ENCODE measurements at regions not wholly inside any gene's neighbourhood (a gene's known extent, or its start where the extent isn't known, plus 50 kb on each side); places are given as distances from the start of the nearest gene placed in this dataset.

DNA sequence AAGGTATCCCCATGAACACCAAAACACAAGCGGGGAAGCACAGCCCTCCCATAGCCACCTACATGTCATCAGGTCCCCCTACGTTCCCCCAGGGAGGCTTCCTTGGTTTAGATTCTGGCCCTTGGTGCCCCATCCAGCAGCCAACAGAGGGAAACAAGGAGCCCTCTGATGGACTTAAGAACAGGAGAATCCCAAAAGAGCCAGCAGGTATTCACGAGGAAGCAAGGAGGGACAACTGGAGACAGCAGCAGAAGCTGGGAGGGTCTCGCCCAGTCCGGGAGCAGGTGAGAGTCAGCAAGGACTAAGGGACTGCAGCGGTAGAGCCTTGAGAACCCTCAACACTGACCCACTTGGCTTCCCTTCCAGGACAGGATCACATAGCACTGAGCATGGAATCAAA is 58.4 kb upstream of the TOP1 start:
- TF ChIP-seq, protein P1, sequence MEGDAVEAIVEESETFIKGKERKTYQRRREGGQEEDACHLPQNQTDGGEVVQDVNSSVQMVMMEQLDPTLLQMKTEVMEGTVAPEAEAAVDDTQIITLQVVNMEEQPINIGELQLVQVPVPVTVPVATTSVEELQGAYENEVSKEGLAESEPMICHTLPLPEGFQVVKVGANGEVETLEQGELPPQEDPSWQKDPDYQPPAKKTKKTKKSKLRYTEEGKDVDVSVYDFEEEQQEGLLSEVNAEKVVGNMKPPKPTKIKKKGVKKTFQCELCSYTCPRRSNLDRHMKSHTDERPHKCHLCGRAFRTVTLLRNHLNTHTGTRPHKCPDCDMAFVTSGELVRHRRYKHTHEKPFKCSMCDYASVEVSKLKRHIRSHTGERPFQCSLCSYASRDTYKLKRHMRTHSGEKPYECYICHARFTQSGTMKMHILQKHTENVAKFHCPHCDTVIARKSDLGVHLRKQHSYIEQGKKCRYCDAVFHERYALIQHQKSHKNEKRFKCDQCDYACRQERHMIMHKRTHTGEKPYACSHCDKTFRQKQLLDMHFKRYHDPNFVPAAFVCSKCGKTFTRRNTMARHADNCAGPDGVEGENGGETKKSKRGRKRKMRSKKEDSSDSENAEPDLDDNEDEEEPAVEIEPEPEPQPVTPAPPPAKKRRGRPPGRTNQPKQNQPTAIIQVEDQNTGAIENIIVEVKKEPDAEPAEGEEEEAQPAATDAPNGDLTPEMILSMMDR (IDR thresholded peaks at IDR 0.05): no peak
- TF ChIP-seq POLR2A (IDR thresholded peaks at IDR 0.05): no peak
- H3K4me1 ChIP-seq: no peaks in the 10 kb centered on the region
- H3K9me3 ChIP-seq: no peaks in the 10 kb centered on the region
- H3K36me3 ChIP-seq (ENCODE audit: low read depth, missing control alignments): no peaks in the 10 kb centered on the region
- WGBS, 2 donors: 85 to 92% methylated on average over 6 of the region's 6 CpGs
- H3K27ac ChIP-seq: no peak overlapping the region
- H3K27me3 ChIP-seq: no peaks in the 10 kb centered on the region
- DNase-seq: no peak
- H3K4me3 ChIP-seq: no peak overlapping the region
- intact Hi-C loops (cut with DNase I; ENCODE audit: low total_unique reads): no loop called here

DNA sequence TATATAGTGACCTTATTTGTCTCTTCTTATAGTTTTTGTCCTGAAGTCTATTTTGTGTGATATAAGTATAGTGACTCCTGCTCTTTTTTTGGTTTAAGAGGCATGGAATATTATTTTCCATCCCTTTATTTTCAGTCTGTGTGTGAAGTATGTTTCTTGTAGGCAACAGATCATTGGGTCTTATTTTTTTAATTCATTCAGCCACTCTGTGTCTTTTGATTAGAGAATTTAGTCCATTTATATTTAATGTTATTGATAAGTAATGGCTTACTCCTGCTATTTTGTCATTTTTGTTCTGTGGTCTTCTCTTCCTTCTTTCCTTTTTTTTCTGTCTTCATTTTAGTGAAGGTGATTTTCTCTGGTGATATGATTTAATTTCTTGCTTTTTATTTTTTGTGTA is 51.4 kb upstream of the TOP1 start:
- H3K4me3 ChIP-seq: no peak overlapping the region
- no peak for DNase-seq
- no peak overlapping the region for H3K27ac ChIP-seq
- intact Hi-C loops (cut with DNase I; ENCODE audit: low total_unique reads): no loop called here
- no peaks in the 10 kb centered on the region for H3K36me3 ChIP-seq (ENCODE audit: low read depth, missing control alignments)
- no peaks in the 10 kb centered on the region for H3K4me1 ChIP-seq
- H3K9me3 ChIP-seq: no peaks in the 10 kb centered on the region
- H3K27me3 ChIP-seq: no peaks in the 10 kb centered on the region
- TF ChIP-seq, protein P1 (IDR thresholded peaks at IDR 0.05): no peak
- no peak for TF ChIP-seq POLR2A (IDR thresholded peaks at IDR 0.05)

DNA sequence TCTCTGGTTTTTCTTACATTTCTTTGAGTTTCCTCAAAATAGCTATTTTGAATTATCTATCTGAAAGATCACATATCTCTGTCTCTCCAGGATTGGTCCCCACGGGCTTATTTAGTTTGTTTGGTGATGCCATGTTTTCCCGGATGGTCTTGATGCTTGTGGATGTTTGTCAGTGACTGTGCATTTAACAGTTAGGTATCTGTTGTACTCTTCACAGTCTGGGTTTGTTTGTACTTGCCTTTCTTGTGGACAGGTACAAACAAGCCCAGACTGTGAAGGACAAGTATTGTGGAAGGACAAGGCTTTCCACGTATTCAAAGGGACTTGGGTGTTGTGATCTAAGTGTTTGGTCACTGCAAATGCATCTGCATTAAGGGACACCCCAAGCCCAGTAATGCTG is 49.9 kb upstream of the TOP1 start:
- no peaks in the 10 kb centered on the region for H3K36me3 ChIP-seq (ENCODE audit: low read depth, missing control alignments)
- intact Hi-C loops (cut with DNase I; ENCODE audit: low total_unique reads): no loop called here
- no peaks in the 10 kb centered on the region for H3K27me3 ChIP-seq
- no peaks in the 10 kb centered on the region for H3K9me3 ChIP-seq
- 94 to 98% methylated on average over 3 of the region's 3 CpGs for WGBS, 2 donors
- H3K4me3 ChIP-seq: no peak overlapping the region
- no peak for DNase-seq
- no peaks in the 10 kb centered on the region for H3K4me1 ChIP-seq
- no peak overlapping the region for H3K27ac ChIP-seq
- TF ChIP-seq POLR2A (IDR thresholded peaks at IDR 0.05): no peak
- TF ChIP-seq, protein P1 (IDR thresholded peaks at IDR 0.05): no peak

Small RNA genes lying in the stretch of these regions (small RNA-seq; reads per million reads assigned to genes)
- gene RNA5SP484: 0 reads per million in 2 donors

Data from testis (tissue), 2 donors.